ENCODE measurements at regions not wholly inside any gene's neighbourhood (a gene's known extent, or its start where the extent isn't known, plus 50 kb on each side); places are given as distances from the start of the nearest gene placed in this dataset.

- DNase-seq: no peak
Measured at GRCh38 chr20:6180531-6180930, 57.7 kb upstream of the FERMT1 start.

GRCh38 chr20:6178537-6178936 lies 55.7 kb upstream of the FERMT1 start:
- no peak for DNase-seq

GRCh38 chr20:6173481-6173880 lies 50.7 kb upstream of the FERMT1 start:
- DNase-seq: no peak

Measured in islet precursor cell (in vitro differentiated cells).